ENCODE measurements at regions not wholly inside any gene's neighbourhood (a gene's known extent, or its start where the extent isn't known, plus 50 kb on each side); places are given as distances from the start of the nearest gene placed in this dataset.

DNA sequence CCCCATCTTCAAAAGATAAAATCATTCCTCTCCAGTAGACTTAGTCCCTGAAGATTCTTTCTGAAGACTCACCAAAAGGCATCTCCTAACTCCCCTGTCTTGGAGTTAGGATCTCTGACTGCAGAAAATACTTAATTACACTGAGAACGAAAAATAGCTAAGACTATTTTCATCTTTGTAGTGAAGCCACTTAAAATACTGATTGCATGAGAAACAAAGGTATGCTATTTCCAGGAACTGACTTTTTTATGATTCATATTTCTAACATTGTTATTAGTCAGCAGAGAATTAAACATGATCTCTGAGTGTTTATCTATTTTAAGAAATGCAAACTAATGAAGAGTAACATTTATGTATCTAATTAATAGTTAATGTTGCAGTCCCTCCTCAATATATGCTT lies 71.8 kb upstream of the NR3C2 start:
- no peak for DNase-seq (ENCODE audit: low spot score in 2 of 2)
- WGBS = 43% methylated on average over 1 of the region's 1 CpG
- TF ChIP-seq EP300 (IDR thresholded peaks at IDR 0.05) = no peak
- TF ChIP-seq, protein P1, sequence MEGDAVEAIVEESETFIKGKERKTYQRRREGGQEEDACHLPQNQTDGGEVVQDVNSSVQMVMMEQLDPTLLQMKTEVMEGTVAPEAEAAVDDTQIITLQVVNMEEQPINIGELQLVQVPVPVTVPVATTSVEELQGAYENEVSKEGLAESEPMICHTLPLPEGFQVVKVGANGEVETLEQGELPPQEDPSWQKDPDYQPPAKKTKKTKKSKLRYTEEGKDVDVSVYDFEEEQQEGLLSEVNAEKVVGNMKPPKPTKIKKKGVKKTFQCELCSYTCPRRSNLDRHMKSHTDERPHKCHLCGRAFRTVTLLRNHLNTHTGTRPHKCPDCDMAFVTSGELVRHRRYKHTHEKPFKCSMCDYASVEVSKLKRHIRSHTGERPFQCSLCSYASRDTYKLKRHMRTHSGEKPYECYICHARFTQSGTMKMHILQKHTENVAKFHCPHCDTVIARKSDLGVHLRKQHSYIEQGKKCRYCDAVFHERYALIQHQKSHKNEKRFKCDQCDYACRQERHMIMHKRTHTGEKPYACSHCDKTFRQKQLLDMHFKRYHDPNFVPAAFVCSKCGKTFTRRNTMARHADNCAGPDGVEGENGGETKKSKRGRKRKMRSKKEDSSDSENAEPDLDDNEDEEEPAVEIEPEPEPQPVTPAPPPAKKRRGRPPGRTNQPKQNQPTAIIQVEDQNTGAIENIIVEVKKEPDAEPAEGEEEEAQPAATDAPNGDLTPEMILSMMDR (IDR thresholded peaks at IDR 0.05) = no peak
- no peak for TF ChIP-seq POLR2AphosphoS5 (IDR thresholded peaks at IDR 0.05)
- TF ChIP-seq POLR2A (IDR thresholded peaks at IDR 0.05) = no peak
- Histone ChIP-seq H3K4me3 (no peak overlapping the region), H3K9me3 (no peaks in the 10 kb centered on the region), H3K4me1 (no peaks in the 10 kb centered on the region), H3K27ac (no peak overlapping the region), H3K27me3 (no peaks in the 10 kb centered on the region), H3K36me3 (no peaks in the 10 kb centered on the region)

DNA sequence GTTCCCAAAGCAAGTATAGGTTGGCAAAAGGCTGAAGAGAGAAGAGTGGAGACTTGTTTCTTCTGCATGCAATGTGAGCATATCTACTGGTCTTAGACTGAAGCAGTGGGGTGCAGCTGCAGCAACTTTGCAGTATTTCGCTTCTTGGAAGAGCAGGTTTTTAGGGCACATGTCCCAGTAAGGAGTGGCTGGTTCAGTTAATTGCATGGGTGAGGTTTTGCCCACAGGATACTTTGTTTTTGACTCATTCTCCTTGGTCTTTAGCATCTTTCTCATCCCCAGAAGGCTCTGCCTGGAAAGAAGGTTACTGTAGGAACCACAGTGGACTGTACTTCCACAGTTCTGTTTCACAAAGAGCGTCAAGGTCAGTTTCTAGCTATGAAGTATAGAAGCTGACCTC lies 68.0 kb upstream of the NR3C2 start:
- TF ChIP-seq EP300 (IDR thresholded peaks at IDR 0.05) = no peak
- no peak for TF ChIP-seq POLR2AphosphoS5 (IDR thresholded peaks at IDR 0.05)
- H3K27me3 ChIP-seq = no peaks in the 10 kb centered on the region
- no peak overlapping the region for H3K4me3 ChIP-seq
- no peak overlapping the region for H3K27ac ChIP-seq
- H3K36me3 ChIP-seq = no peaks in the 10 kb centered on the region
- no peaks in the 10 kb centered on the region for H3K9me3 ChIP-seq
- no peaks in the 10 kb centered on the region for H3K4me1 ChIP-seq
- 72% methylated on average over 2 of the region's 2 CpGs for WGBS
- no peak for DNase-seq (ENCODE audit: low spot score in 2 of 2)

DNA sequence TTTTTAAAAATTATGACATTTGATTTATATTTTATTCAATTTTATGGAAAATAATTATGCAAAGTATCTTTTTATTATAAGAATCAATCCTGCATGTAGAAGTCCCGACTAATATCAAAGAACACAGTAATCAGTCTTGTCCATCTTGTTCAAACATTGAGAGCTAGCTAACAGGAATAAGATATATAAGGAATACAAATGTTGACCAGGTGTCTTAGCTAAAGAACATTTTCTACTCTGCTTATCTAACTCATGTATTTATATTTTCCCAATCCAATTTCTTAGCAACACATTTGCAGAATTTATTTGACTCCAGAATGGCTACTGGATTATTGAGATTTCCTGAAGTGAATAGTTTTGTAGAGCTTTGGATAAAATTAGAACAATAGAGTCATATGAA lies 61.5 kb upstream of the NR3C2 start:
- no peaks in the 10 kb centered on the region for H3K27me3 ChIP-seq
- 0% methylated on average over 1 of the region's 1 CpG for WGBS
- DNase-seq (ENCODE audit: low spot score in 2 of 2) = no peak
- no peaks in the 10 kb centered on the region for H3K9me3 ChIP-seq
- no peak overlapping the region for H3K4me3 ChIP-seq
- TF ChIP-seq POLR2AphosphoS5 (IDR thresholded peaks at IDR 0.05) (no peak), POLR2A (IDR thresholded peaks at IDR 0.05) (no peak), EP300 (IDR thresholded peaks at IDR 0.05) (no peak)
- TF ChIP-seq, protein P1 (IDR thresholded peaks at IDR 0.05) = no peak
- H3K4me1 ChIP-seq = no peaks in the 10 kb centered on the region
- H3K36me3 ChIP-seq = no peaks in the 10 kb centered on the region
- no peak overlapping the region for H3K27ac ChIP-seq

DNA sequence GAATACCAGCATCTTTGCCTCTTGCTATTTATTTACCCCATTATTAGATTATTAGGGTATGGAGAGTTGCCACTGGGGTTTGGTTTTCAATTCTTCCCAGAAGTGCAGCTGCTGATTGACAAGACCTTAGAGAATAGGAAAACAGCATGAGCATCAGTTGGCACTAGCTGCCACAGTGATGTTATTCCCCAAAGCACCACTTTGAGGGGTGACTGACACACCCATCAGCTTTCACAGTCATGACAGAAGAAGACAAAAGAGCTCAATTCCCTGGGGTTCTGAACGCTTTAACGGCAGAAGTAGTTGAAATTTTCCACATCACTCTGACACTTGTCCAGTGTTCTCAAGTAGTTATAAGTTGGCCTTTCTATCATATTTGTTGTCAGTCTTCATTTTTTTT lies 55.0 kb upstream of the NR3C2 start:
- WGBS = 55% methylated on average over 2 of the region's 2 CpGs
- Histone ChIP-seq H3K9me3 (no peaks in the 10 kb centered on the region), H3K27ac (no peak overlapping the region), H3K4me3 (no peak overlapping the region), H3K36me3 (no peaks in the 10 kb centered on the region), H3K4me1 (no peaks in the 10 kb centered on the region), H3K27me3 (no peaks in the 10 kb centered on the region)
- no peak for TF ChIP-seq POLR2A (IDR thresholded peaks at IDR 0.05)
- TF ChIP-seq EP300 (IDR thresholded peaks at IDR 0.05) = no peak
- no peak for DNase-seq (ENCODE audit: low spot score in 2 of 2)

DNA sequence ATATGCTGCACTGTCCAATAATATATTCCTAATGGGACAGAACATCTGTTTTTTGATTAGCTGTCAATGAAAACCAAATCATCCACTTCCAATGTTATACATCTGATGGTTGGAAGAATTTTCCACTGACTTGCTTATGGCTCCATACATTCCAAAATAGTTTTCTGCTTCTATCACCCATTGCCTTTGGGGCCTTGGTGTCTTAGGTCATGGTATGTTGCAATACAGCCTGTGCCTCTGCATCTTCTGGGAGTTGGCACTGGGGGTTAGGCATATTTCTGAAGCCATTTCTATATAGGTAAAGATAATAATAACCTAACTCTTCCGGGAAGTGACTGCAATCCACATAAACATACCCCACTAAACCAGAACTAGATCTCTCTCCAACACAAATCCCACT lies 53.2 kb upstream of the NR3C2 start:
- no peaks in the 10 kb centered on the region for H3K9me3 ChIP-seq
- no peak for DNase-seq (ENCODE audit: low spot score in 2 of 2)
- no peaks in the 10 kb centered on the region for H3K27me3 ChIP-seq
- H3K4me1 ChIP-seq = no peaks in the 10 kb centered on the region
- H3K4me3 ChIP-seq = no peak overlapping the region
- 94% methylated on average over 1 of the region's 1 CpG for WGBS
- H3K27ac ChIP-seq = no peak overlapping the region
- no peaks in the 10 kb centered on the region for H3K36me3 ChIP-seq
- TF ChIP-seq POLR2AphosphoS5 (IDR thresholded peaks at IDR 0.05) (no peak), POLR2A (IDR thresholded peaks at IDR 0.05) (no peak), EP300 (IDR thresholded peaks at IDR 0.05) (no peak)
- TF ChIP-seq, protein P1 (IDR thresholded peaks at IDR 0.05) = no peak
